ENCODE measurements at regions not wholly inside any gene's neighbourhood (a gene's known extent, or its start where the extent isn't known, plus 50 kb on each side); places are given as distances from the start of the nearest gene placed in this dataset.
"Not testable (repeated sequence)": the region's sequence is repeated elsewhere in the genome, so short reads cannot be mapped to it uniquely, and the experiment has no call there.

- no peak for DNase-seq (ENCODE audit: low read depth)
Measured at GRCh38 chr13:104625201-104625600, 1559.0 kb upstream of the SLC10A2 start.

GRCh38 chr13:104616990-104617389 lies 1550.8 kb upstream of the SLC10A2 start:
- DNase-seq (ENCODE audit: low read depth): no peak

- no peak for DNase-seq (ENCODE audit: low read depth)
Measured at GRCh38 chr13:104614361-104615145, 1548.3 kb upstream of the SLC10A2 start.

GRCh38 chr13:104608331-104608730 lies 1542.1 kb upstream of the SLC10A2 start:
- no peak for DNase-seq (ENCODE audit: low read depth)

- DNase-seq (ENCODE audit: low read depth): not testable (repeated sequence)
Measured at GRCh38 chr13:104605435-104605834, 1539.2 kb upstream of the SLC10A2 start.

- no peak for DNase-seq (ENCODE audit: low read depth)
Measured at GRCh38 chr13:104597546-104598180, 1531.4 kb upstream of the SLC10A2 start.

- DNase-seq (ENCODE audit: low read depth): no peak
Measured at GRCh38 chr13:104595511-104595910, 1529.3 kb upstream of the SLC10A2 start.

GRCh38 chr13:104594806-104595205 lies 1528.6 kb upstream of the SLC10A2 start:
- DNase-seq (ENCODE audit: low read depth): no peak

GRCh38 chr13:104593693-104594092 lies 1527.5 kb upstream of the SLC10A2 start:
- DNase-seq (ENCODE audit: low read depth): no peak

- DNase-seq (ENCODE audit: low read depth): no peak
Measured at GRCh38 chr13:104593251-104593576, 1527.0 kb upstream of the SLC10A2 start.

- DNase-seq (ENCODE audit: low read depth): no peak
Measured at GRCh38 chr13:104592545-104593250, 1526.5 kb upstream of the SLC10A2 start.

- no peak for DNase-seq (ENCODE audit: low read depth)
Measured at GRCh38 chr13:104592127-104592526, 1525.9 kb upstream of the SLC10A2 start.

GRCh38 chr13:104586051-104586746 lies 1520.0 kb upstream of the SLC10A2 start:
- DNase-seq (ENCODE audit: low read depth): no peak

- no peak for DNase-seq (ENCODE audit: low read depth)
Measured at GRCh38 chr13:104584481-104584880, 1518.3 kb upstream of the SLC10A2 start.

GRCh38 chr13:104580931-104581330 lies 1514.7 kb upstream of the SLC10A2 start:
- DNase-seq (ENCODE audit: low read depth): no peak

- no peak for DNase-seq (ENCODE audit: low read depth)
Measured at GRCh38 chr13:104577071-104577815, 1511.0 kb upstream of the SLC10A2 start.

- DNase-seq (ENCODE audit: low read depth): no peak
Measured at GRCh38 chr13:104571893-104572229, 1505.6 kb upstream of the SLC10A2 start.

- DNase-seq (ENCODE audit: low read depth): no peak
Measured at GRCh38 chr13:104571161-104571892, 1505.1 kb upstream of the SLC10A2 start.

GRCh38 chr13:104567114-104567513 lies 1500.9 kb upstream of the SLC10A2 start:
- DNase-seq (ENCODE audit: low read depth): no peak

GRCh38 chr13:104565888-104566287 lies 1499.7 kb upstream of the SLC10A2 start:
- DNase-seq (ENCODE audit: low read depth): no peak

- no peak for DNase-seq (ENCODE audit: low read depth)
Measured at GRCh38 chr13:104553896-104554295, 1487.7 kb upstream of the SLC10A2 start.

Data from activated T-helper 1 cell treated with Interleukin-2 at 50 U/mL for 16 hours (primary cell).